ENCODE measurements at regions not wholly inside any gene's neighbourhood (a gene's known extent, or its start where the extent isn't known, plus 50 kb on each side); places are given as distances from the start of the nearest gene placed in this dataset.

DNA sequence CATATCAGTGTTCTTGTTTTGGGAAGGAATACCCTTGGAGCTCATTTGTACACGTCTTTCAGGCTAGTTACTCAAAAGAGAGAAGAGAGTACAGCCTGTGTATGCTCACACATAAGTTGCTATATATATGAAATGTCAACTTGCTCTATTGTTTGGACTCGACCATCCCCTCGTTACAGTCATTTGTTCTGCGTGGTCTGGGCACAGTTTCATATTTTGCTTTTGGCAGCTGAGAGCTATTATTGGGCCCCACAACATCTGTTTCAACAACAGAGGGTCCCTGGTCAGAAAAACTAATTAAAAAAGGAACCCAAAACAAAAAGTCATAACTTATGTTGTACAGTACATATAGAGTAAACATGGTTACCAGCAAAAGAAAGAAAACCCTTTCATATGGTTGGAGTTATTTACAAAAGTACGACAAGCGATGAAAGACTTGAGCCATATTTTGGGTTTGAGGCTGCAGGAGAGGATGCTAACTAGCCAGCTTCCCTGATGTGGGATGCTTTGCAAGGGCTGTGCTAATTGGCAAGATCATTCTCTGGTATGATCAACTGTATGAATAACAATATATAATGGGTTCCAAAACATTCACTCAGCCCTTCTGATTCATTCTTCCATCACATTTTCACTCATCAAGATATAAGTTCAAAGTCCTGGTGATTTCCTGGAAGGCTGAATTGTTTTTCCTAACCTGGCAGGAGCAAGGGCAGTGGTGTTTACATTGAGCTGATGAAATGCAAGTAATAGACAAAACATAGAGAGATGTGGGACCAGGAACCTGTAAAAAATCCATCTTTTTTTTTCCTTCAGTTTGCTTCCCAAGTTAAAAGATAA, 137.9 kb downstream of the RPS12 start:
- TF ChIP-seq, protein P1, sequence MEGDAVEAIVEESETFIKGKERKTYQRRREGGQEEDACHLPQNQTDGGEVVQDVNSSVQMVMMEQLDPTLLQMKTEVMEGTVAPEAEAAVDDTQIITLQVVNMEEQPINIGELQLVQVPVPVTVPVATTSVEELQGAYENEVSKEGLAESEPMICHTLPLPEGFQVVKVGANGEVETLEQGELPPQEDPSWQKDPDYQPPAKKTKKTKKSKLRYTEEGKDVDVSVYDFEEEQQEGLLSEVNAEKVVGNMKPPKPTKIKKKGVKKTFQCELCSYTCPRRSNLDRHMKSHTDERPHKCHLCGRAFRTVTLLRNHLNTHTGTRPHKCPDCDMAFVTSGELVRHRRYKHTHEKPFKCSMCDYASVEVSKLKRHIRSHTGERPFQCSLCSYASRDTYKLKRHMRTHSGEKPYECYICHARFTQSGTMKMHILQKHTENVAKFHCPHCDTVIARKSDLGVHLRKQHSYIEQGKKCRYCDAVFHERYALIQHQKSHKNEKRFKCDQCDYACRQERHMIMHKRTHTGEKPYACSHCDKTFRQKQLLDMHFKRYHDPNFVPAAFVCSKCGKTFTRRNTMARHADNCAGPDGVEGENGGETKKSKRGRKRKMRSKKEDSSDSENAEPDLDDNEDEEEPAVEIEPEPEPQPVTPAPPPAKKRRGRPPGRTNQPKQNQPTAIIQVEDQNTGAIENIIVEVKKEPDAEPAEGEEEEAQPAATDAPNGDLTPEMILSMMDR (IDR thresholded peaks at IDR 0.05; ENCODE audit: extremely low read depth in 1 of 2, insufficient read depth in 1 of 2, low read depth in 1 of 2, low read length in 2 of 2) = no peak
- no peak for TF ChIP-seq POLR2A (IDR thresholded peaks at IDR 0.05; ENCODE audit: low read depth, low read length)
- no peak for TF ChIP-seq POLR2AphosphoS5 (IDR thresholded peaks at IDR 0.05; ENCODE audit: insufficient read depth, low read depth, low read length)
- no peak for TF ChIP-seq EZH2 (IDR thresholded peaks at IDR 0.05; ENCODE audit: borderline replicate concordance, low read depth, low read length, severe bottlenecking)
- TF ChIP-seq, protein P2, sequence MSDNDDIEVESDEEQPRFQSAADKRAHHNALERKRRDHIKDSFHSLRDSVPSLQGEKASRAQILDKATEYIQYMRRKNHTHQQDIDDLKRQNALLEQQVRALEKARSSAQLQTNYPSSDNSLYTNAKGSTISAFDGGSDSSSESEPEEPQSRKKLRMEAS (IDR thresholded peaks at IDR 0.05; ENCODE audit: insufficient read depth, insufficient read length) = no peak
- no peak for TF ChIP-seq JUN (IDR thresholded peaks at IDR 0.05; ENCODE audit: borderline replicate concordance, insufficient read depth, insufficient read length, low read depth)
- no peak for TF ChIP-seq GATA2 (IDR thresholded peaks at IDR 0.05; ENCODE audit: insufficient read depth, insufficient read length, low read depth, low read length)

All from endothelial cell of umbilical vein (primary cell).